Mucosa of rectum (tissue), 2 donors: ENCODE measurements at regions not wholly inside any gene's neighbourhood (a gene's known extent, or its start where the extent isn't known, plus 50 kb on each side); places are given as distances from the start of the nearest gene placed in this dataset.

Experiments used
- H3K27ac ChIP-seq, 2 donors: one replicate each; pipeline ENCODE4 v1.7.0; 2013; ENCODE audit warnings: inconsistent platforms in 2 of 2, low read depth in 2 of 2, low read length in 2 of 2
- H3K27me3 ChIP-seq, 2 donors: one replicate each; pipeline ENCODE4 v1.7.0; 2013; ENCODE audit warnings: low read length in 2 of 2; ENCODE audit not compliant: control insufficient read depth in 2 of 2, insufficient read depth in 2 of 2
- H3K36me3 ChIP-seq, 2 donors: one replicate each; pipeline ENCODE4 v1.7.0; 2013; ENCODE audit warnings: low read length in 2 of 2; ENCODE audit not compliant: control insufficient read depth in 2 of 2, insufficient read depth in 2 of 2
- H3K4me1 ChIP-seq, 2 donors: one replicate each; pipeline ENCODE4 v1.7.0; 2013; ENCODE audit warnings: low read length in 2 of 2, mild to moderate bottlenecking in 1 of 2; ENCODE audit not compliant: control insufficient read depth in 2 of 2, insufficient read depth in 2 of 2
- H3K4me3 ChIP-seq, 2 donors: one replicate each; pipeline ENCODE4 v1.7.0; 2013; ENCODE audit warnings: low read length in 2 of 2
- H3K9ac ChIP-seq, 2 donors: one replicate each; pipeline ENCODE4 v1.7.0; 2013; ENCODE audit warnings: low read length in 2 of 2, low read depth in 1 of 2, mild to moderate bottlenecking in 1 of 2
- H3K9me3 ChIP-seq, 2 donors: one replicate each; pipeline ENCODE4 v1.7.0; 2013; ENCODE audit warnings: low read length in 2 of 2; ENCODE audit not compliant: control insufficient read depth in 2 of 2
- donor health status: healthy.
- donor health status: Normal muscosa, but diverticular disease.

DNA sequence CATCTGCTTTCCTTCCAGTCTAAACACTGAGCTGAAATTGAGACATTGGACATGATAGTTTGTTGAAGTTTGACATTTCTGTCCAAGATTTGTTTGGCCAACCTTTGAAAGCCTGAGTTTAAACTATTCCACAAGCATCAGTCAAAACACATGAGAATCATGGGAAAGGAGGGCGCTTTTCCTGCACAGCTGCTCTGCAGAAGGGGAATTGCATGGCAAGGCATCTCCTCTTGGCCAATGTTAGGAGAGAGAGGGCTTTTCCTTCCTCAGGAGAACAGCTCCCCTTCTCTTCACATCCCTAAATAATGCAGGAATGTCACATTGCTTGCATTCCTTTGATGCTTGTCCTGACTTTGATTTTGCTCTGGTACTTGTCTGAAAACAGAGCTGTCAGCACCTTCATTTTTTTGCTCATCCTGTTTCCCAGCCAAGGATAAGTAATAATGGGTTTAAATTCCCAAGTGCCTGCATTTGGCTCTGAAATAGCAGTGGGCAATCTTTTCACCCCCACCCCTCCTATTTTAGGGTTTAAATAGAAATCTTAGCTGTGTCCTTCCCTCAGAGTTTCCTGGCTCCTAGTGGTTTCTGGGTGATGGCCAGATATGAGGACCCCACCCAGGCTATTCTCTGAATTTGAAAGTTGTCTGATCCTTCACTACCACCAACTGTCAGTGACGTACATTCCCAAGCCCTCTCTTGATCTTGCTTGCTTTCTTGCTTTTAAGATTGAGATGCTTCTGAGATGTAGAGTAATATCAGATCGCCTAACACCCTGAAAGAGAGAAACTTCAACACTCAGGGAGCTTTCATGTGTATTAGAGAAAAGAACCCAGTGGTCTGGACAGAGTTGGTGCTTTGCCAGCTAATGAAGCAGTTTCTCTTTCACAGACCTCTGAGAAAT lies 75.2 kb upstream of the NPVF start:
- Histone ChIP-seq H3K9ac (no peak overlapping the region), H3K4me3 (no peak overlapping the region), H3K36me3 (no peaks in the 10 kb centered on the region), H3K4me1 (peaks cover 0 to under 1% of the 10 kb centered on the region in 2 donors), H3K9me3 (no peaks in the 10 kb centered on the region), H3K27me3 (no peaks in the 10 kb centered on the region), H3K27ac (no peak overlapping the region)

DNA sequence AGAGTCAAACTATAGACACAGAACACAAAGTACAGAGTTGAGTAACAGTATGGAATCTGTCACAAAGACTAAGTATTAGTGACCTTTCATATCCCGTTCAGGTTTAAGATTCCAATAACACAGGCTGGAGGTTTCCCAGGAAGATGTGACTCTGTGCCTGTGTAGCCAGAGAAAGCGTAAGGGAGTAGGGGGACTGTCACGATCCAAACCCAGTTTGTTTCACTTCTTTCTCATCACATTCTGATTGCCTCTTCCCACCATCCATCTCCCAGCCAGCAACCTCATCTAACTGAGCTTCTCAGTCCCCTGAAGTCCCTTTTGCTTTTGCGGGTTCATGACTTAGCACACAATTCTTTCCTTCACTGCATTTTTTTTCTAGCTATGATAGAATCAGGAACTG lies 76.4 kb upstream of the NPVF start:
- no peak overlapping the region for H3K4me3 ChIP-seq
- no peaks in the 10 kb centered on the region for H3K9me3 ChIP-seq
- H3K4me1 ChIP-seq, result peaks cover 3 to 10% of the 10 kb centered on the region in 2 donors
- no peak overlapping the region for H3K27ac ChIP-seq
- H3K36me3 ChIP-seq, result no peaks in the 10 kb centered on the region
- no peak overlapping the region for H3K9ac ChIP-seq
- H3K27me3 ChIP-seq, result no peaks in the 10 kb centered on the region

DNA sequence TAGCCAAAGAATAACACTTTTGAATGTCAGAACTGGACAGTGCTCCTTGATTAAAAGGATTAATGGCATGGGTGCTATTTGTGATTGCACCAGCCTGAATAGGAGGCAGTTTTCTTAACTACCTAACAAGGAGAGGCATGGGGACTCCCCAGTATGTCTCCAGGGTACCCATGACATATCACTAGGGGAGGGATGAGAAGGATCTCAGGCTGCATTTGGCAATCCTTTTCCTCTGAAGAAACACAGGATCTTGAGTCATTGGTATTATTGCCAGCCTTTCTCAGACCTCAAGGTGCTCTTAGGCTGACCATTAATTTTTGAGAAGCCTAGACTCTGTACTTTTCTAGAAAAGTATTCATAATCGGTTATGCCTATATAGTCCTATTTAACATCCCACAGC lies 77.5 kb upstream of the NPVF start:
- no peak overlapping the region for H3K4me3 ChIP-seq
- peaks cover 3 to 10% of the 10 kb centered on the region in 2 donors for H3K4me1 ChIP-seq
- no peaks in the 10 kb centered on the region for H3K36me3 ChIP-seq
- H3K9me3 ChIP-seq, result no peaks in the 10 kb centered on the region
- no peaks in the 10 kb centered on the region for H3K27me3 ChIP-seq
- no peak overlapping the region for H3K27ac ChIP-seq
- no peak overlapping the region for H3K9ac ChIP-seq

DNA sequence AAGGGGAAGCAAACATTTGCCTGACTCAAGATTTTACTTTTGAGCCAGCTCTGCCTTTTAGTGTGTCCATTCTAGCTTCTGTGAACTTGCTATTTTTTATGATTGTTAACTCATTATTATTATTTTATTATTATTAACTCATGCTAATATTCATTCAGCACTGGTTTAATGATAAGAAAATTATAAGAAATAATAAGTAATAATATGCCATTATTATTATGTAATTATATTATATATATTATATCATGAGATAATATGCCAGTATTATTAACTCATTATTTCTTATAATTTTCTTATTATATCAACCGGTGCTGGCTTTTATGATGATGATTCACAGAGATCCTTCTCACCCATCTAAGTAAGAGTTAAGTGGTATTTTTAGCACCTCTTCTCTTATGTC lies 79.3 kb upstream of the NPVF start:
- Histone ChIP-seq H3K9ac (no peak overlapping the region), H3K4me1 (peaks cover 3 to 10% of the 10 kb centered on the region in 2 donors), H3K9me3 (no peaks in the 10 kb centered on the region), H3K4me3 (no peak overlapping the region), H3K36me3 (no peaks in the 10 kb centered on the region), H3K27me3 (no peaks in the 10 kb centered on the region), H3K27ac (no peak overlapping the region)

DNA sequence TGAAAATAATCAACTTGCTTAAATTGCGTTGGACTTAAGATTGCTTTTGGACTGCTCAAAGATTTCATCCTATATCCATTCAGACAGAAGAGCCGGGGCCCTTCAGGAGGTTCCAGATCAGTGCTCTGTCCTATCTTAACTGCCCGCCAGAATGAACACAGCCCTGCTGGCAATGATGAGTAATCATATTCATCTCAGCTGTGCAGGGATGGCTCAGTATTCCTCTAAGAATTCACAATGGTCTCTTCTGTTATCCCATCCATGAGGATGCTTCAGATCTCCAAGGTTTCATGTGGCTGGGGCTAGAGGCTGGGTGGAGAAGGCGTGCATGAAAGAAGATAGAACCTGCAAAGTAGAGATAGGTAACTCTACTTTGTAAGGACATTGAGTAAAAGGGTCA lies 80.0 kb upstream of the NPVF start:
- no peaks in the 10 kb centered on the region for H3K27me3 ChIP-seq
- no peaks in the 10 kb centered on the region for H3K36me3 ChIP-seq
- H3K4me1 ChIP-seq, result peaks cover 3 to 10% of the 10 kb centered on the region in 2 donors
- H3K9ac ChIP-seq, result no peak overlapping the region
- no peak overlapping the region for H3K4me3 ChIP-seq
- no peak overlapping the region for H3K27ac ChIP-seq
- H3K9me3 ChIP-seq, result no peaks in the 10 kb centered on the region

DNA sequence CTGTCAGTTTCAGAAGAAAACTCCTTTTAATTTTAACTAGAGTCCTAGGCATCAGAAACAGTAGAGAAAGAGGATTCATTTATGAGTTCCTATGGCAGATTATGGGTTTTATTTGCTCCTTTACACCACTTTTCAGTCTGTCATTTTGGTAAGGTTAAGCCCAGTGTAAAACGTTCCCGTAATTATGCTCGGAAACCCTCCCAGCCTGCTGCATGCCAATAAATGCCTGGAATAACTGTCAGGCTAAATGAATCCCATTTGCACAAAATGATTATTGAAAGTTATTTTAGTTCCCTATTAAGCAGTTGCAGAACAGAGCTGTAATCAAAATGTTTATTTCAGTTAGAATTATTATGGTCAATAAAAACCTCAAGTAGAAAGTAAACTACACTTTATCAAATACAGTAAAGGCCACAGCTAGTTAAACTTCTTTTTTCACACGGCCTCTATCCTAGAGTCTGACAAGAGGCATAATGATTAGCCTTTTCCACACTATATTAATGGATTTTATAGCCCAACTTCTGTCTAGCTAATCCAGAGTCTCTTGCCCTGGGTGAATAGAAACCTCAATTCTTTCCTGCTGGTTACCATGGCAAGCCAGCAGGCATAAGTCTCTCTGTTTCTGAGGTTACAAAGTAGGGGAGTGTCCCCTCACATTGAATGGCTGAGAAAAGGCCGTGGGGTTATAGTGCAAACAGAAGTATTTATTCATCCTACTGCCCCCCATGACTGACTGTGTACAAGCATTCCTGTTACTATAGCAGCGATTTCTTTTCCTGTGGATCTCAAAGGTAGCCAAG lies 80.8 kb upstream of the NPVF start:
- Histone ChIP-seq H3K36me3 (no peaks in the 10 kb centered on the region), H3K4me3 (no peak overlapping the region), H3K4me1 (peaks cover 6 to 19% of the 10 kb centered on the region in 2 donors), H3K27ac (peak overlapping the region in 1 of 2 donors; percentile 59), H3K27me3 (no peaks in the 10 kb centered on the region), H3K9ac (no peak overlapping the region), H3K9me3 (no peaks in the 10 kb centered on the region)

DNA sequence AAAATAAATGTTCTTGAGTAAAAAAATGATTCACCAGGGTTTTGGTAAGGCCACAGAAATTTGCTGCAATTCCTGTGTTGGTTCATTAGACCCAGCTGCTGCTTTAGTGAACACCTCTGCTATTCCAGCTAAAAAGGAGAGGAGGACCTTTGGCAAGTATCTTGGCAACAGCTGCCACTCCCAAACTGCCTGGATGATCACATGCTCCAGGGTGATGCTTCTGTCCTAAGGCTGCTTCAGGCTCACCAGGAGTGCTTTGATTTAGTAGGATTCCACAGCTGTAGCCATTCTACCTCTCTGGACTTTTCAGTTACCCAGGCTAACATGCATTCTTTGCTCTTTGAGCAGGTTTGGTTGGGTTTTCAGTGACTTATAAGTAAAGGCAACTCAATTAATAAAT lies 82.6 kb upstream of the NPVF start:
- no peaks in the 10 kb centered on the region for H3K27me3 ChIP-seq
- no peaks in the 10 kb centered on the region for H3K9me3 ChIP-seq
- no peak overlapping the region for H3K9ac ChIP-seq
- no peak overlapping the region for H3K4me3 ChIP-seq
- H3K36me3 ChIP-seq, result no peaks in the 10 kb centered on the region
- peaks cover 16 to 30% of the 10 kb centered on the region in 2 donors for H3K4me1 ChIP-seq
- no peak overlapping the region for H3K27ac ChIP-seq

DNA sequence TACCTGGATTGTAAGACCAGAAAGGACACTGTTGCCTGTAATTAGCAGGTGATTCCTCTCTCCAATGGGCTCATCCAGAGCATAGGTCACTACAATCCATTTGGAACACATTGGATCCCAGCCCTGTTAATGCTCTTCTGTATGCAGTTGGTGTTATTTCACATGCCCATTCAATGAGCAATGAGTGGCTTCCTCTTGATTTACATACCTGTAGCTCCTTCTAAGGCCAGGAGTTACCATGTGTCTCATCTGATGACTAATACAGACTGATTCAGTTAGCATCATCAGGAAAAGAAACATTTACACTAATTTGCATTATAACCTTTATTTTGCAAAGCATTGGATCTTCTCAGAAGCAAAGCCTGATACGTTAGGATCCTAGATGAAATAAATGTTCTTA lies 83.1 kb upstream of the NPVF start:
- Histone ChIP-seq H3K27ac (no peak overlapping the region), H3K9ac (no peak overlapping the region), H3K4me1 (peaks cover 16 to 30% of the 10 kb centered on the region in 2 donors), H3K4me3 (no peak overlapping the region), H3K36me3 (no peaks in the 10 kb centered on the region), H3K27me3 (no peaks in the 10 kb centered on the region), H3K9me3 (no peaks in the 10 kb centered on the region)

DNA sequence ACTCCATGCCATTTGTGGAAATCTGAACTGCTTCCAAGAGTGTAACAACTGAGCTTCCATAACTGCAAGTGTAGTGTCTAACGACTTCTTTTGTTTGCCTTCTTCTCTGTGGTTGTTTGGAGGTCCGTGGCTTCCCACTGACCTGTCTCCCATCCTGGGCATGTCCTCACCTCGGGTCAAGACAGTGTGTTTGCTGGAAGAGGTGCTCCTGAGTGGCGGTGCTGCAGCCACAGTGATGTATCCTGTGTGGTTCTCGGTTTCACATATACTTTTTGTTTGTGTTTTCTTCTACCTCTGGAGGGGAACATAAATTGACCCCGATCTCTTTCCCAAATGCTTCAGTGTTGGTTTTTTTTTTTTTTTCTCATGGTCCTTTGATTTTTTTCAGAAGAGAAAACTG lies 84.7 kb upstream of the NPVF start:
- H3K4me1 ChIP-seq, result peaks cover 16 to 30% of the 10 kb centered on the region in 2 donors
- no peaks in the 10 kb centered on the region for H3K36me3 ChIP-seq
- no peak overlapping the region for H3K9ac ChIP-seq
- no peaks in the 10 kb centered on the region for H3K9me3 ChIP-seq
- no peak overlapping the region for H3K27ac ChIP-seq
- no peaks in the 10 kb centered on the region for H3K27me3 ChIP-seq
- H3K4me3 ChIP-seq, result no peak overlapping the region

DNA sequence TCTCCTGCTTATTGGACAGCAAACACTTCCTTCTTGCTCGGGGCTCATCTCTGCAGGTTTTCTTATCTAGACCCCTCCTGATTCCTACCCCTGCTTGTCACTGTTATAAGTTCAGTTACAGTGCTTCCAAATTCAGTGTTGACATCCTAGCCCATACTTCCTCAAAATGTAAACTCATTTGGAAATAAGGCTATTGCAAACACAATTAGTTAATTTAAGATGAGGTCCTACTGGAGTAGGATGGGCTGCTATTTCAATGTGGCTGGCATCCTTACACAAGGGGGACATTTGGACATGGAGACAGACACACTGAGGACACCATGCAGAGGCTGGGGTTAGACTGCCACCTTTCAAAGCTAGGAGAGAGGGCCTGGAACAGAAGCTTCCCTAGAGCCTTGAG lies 85.2 kb upstream of the NPVF start:
- Histone ChIP-seq H3K9me3 (no peaks in the 10 kb centered on the region), H3K4me1 (peaks cover 16 to 30% of the 10 kb centered on the region in 2 donors), H3K36me3 (no peaks in the 10 kb centered on the region), H3K27ac (peak overlapping the region; percentile 66 to 88), H3K4me3 (no peak overlapping the region), H3K9ac (no peak overlapping the region), H3K27me3 (no peaks in the 10 kb centered on the region)
